ENCODE measurements at regions not wholly inside any gene's neighbourhood (a gene's known extent, or its start where the extent isn't known, plus 50 kb on each side); places are given as distances from the start of the nearest gene placed in this dataset.

DNA sequence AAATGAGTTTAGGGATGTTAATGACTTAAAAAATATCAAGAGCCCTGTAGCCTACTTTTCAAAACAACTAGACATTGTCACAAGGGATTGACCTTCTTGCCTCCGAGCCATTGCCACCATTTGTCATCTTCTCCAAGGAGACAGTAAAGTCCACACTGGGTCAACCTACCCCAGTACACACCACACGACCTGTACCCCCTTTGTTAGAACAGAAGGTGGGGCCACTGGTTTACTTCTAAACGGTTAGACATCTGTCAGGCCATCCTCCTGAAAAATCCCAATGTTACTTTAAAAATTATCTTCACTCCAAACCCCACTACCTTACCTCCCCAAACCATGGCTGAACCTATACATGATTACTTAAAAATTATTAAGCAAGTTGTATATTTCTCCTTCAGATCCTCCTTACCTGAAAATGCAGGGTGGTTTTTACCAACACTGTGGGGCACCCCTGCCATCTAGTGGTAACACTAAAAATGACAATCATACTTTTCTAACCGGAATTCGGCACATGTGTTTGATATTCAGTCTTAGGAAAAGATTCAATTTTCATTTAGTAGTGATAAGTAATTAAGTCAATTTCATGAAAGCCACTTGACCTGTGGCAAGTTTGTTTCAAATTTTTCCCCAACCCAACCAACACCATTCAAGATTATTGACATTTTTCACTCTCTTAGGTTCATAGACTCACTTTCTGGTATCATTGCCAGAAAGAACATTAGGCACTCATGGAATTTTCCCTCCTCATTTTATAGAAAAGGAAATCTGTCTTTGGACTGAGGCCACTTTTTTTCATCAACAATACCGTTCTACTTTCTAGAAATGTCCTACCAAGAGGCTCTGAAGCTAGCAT lies 265.3 kb upstream of the PKDCC start:
- peak in 1 of 10 donors; percentile 80 for DNase-seq

GRCh38 chr2:41784496-41784895 lies 263.3 kb upstream of the PKDCC start:
- intact Hi-C loops (cut with DNase I) = no loop called here
- DNase-seq = no peak

More for the DNA sequence above, 265.3 kb upstream of the PKDCC start:
- intact Hi-C loops (cut with DNase I) = loop anchor here (1.0 kb wide), 1 partner anchor 1869 kb away; no protein-coding TSS in a partner anchor

- peak in 4 of 10 donors; percentile 10 to 77 (median 47) for DNase-seq
- intact Hi-C loops (cut with DNase I) = no loop called here
Measured at GRCh38 chr2:41785251-41786022, 262.4 kb upstream of the PKDCC start.

GRCh38 chr2:41791523-41791922 lies 256.3 kb upstream of the PKDCC start:
- intact Hi-C loops (cut with DNase I) = no loop called here
- DNase-seq = no peak

DNA sequence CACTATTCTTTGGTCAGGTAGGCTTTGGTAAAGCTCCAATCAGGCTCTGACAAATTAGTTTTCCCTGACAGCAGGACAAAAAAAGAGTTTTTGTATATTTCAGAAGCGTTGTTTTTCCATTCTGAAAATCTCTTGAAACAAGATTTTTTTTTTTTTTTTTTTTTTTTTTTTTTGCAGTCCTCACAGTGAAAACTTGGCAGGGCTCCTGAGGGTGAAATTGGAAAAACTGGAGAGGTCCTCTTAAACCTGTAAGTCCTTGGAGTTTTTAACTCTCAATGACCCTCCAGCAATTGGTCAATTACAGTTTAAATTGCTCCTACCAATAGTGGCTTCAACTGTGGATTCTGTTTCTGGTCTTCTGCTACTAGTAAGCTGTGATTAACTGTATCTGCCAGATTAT lies 244.5 kb upstream of the PKDCC start:
- intact Hi-C loops (cut with DNase I) = no loop called here
- DNase-seq = no peak

- intact Hi-C loops (cut with DNase I) = no loop called here
- no peak for DNase-seq
Measured at GRCh38 chr2:41806286-41806685, 241.5 kb upstream of the PKDCC start.

DNA sequence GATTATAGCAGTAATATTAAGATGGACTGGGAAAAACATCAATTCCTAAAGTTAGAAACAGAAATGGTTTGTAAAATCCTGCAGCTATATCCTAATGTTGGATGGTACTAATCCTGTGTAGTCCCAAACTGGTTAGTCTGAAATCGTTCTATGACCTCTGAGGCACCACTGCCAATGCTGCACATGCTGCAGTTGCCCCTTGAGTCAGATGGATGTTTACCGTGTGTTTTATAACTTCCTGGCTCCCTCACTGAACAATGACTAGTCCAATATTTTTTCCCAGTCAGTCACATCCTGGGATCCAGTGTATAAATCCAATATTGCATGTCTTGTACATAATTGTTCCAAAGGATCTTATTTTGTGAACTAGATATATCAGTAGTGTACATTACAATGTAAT lies 226.7 kb upstream of the PKDCC start:
- intact Hi-C loops (cut with DNase I) = no loop called here
- no peak for DNase-seq

DNA sequence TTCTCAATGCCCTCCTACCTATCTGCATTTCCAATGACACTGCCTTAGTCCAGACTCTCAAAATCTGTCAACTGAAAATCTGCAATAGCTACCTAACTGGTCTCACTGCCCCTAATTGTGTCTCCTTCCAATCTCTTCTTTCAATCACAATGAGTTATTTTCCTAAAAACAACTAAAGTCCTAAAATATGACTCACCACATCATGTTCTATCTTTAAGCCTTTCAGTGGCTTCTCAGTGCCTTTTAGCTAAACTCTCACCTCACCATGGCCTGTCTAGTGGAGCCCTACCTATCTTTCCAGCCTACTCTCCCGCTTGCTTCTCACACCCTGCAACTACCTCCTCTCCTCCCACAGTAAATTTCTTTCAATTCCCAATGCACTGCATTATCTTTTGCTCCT lies 220.9 kb upstream of the PKDCC start:
- intact Hi-C loops (cut with DNase I) = no loop called here
- DNase-seq = no peak

DNA sequence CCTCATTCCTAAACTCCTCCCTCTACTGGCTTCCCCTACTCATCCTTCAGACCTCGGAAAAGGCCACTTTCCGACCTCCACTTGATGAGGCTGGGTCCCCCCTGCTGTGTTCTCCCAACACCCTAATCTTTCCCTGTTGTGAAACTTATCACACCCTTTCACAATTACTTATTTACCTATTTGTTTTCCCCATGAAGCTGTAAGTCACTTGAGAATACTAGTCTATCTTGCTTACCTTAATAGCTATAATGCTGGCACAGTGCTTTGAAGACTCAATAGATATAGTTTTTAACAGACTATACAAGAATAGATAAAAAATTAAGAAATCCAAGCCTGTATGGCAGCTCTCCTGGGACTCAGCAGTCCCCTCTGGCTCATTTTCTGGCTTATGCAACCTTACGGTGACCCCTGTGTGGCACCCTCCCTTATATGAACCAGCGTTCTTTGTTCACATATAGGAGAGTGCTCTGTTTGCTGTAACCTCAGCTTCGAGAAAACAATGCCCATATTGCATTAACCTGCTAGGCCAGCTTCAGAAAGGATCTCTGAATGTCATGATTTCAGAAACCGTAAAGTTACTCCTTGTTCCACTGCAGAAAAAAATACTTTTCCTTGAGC lies 220.4 kb upstream of the PKDCC start:
- DNase-seq = no peak
- intact Hi-C loops (cut with DNase I) = no loop called here

GRCh38 chr2:41828052-41828643 lies 219.7 kb upstream of the PKDCC start:
- DNase-seq = no peak
- intact Hi-C loops (cut with DNase I) = no loop called here

- intact Hi-C loops (cut with DNase I) = no loop called here
Measured at GRCh38 chr2:41829052-41829451, 218.8 kb upstream of the PKDCC start.

GRCh38 chr2:41830600-41830999 lies 217.2 kb upstream of the PKDCC start:
- intact Hi-C loops (cut with DNase I) = no loop called here
- no peak for DNase-seq

More at GRCh38 chr2:41829052-41829451, 218.8 kb upstream of the PKDCC start:
- no peak for DNase-seq

DNA sequence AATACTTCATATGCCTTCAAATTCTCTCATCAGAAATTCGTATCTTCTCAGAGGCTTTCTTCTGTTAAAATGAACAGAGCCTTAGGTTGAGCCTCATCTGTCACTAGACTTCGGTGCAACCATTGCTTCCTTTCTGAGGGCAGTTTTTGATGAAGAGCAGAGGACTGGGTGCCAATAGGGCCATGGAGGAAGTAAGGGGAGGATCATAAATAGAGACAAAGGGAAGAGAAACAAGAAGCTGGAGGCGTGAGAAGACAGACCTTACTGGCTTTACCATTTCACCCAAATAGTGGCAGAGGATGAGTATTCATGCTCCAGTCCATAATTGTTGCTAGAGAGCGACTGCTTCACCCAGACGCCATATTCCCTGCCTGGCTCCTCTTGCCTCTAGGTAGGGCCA lies 215.6 kb upstream of the PKDCC start:
- intact Hi-C loops (cut with DNase I) = no loop called here
- DNase-seq = no peak

- no peak for DNase-seq
- intact Hi-C loops (cut with DNase I) = no loop called here
Measured at GRCh38 chr2:41835401-41835800, 212.4 kb upstream of the PKDCC start.

DNA sequence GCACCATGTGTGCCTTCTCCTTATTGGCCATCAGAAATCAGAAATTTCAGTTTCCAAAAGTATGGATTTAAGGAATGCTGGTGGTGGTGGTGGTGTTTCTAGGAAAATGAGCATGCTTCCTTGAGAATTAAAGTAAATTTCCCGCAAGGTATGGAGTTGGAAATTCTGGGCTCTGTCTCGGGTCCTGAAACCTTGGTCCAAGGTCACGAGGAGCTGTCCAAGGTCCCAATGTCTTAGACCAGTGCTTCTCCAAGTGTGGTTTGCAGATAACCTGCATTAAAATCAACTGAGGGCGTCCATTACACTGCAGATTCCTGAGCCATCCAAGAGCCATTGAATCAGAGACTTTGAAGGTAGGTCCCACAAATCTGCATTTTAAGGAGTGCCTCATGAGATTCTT lies 210.9 kb upstream of the PKDCC start:
- no peak for DNase-seq
- intact Hi-C loops (cut with DNase I) = no loop called here

GRCh38 chr2:41837610-41838009 lies 210.2 kb upstream of the PKDCC start:
- no peak for DNase-seq
- intact Hi-C loops (cut with DNase I) = no loop called here

- intact Hi-C loops (cut with DNase I) = no loop called here
Measured at GRCh38 chr2:41840702-41841551, 206.9 kb upstream of the PKDCC start.

GRCh38 chr2:41846962-41847361 lies 200.9 kb upstream of the PKDCC start:
- intact Hi-C loops (cut with DNase I) = no loop called here
- DNase-seq = no peak

More at GRCh38 chr2:41840702-41841551, 206.9 kb upstream of the PKDCC start:
- DNase-seq = peak; percentile 96 to 99 (median 98)

GRCh38 chr2:41847744-41848441 lies 199.9 kb upstream of the PKDCC start:
- intact Hi-C loops (cut with DNase I) = no loop called here
- no peak for DNase-seq
